ENCODE measurements at regions not wholly inside any gene's neighbourhood (a gene's known extent, or its start where the extent isn't known, plus 50 kb on each side); places are given as distances from the start of the nearest gene placed in this dataset.
"Not testable (repeated sequence)": the region's sequence is repeated elsewhere in the genome, so short reads cannot be mapped to it uniquely, and the experiment has no call there.

DNA sequence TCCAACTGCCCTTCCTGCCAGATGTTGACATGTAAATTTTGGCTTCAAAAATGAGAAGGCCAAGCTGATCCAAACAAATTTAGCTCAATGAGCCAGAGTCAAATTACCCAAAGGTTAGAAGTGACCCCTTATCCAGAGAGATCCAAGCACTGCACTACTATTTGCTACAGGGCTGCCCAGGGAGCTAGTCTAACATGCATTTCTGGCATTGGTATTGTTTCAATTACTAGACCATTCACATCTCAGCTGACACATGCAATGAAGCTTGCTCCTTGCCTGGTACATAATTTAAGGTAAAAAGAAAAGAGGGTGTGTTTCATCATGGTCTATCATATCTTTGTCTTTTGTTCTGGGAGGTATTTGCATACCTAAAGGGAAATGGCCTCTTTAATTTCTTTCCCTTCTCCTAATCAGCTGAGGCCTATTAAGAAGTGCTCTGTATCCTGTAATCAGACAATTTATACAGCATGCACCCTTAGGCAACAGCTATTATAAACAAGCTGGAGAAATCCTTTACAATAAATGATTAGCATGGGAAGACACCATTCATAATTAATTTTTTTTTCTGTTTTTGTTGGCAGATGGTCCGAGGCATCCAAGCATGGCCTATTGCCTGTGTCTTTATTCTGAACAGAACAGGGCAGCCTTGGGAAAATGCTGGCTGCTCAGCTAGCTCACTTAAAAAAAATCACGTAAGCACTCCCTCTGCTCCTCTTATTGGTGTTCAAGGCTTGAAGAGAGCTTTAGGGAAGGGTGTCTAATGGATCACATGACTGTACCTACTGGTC is 161.5 kb upstream of the SALL1 start:
- DNase-seq (ENCODE audit: low spot score), result no peak

DNA sequence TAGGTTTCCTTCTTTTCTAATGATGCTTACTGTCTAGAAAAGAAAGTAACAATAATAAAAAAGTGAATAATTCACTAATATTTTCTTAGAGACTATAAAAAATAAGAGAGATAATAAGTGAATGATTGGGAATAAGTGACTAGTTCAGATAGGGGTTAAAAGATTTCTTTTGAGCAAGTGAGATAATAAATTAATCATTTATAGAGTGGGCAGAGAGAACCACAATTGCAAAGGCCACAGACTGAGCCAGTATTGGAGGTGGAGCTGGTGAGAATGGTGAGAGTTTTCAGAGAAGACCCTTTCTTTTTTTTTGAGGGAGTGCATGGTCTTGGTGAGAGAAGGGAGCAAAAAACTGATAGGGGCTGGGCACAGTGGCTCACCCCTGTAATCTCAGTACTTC is 159.1 kb upstream of the SALL1 start:
- no peak for DNase-seq (ENCODE audit: low spot score)

DNA sequence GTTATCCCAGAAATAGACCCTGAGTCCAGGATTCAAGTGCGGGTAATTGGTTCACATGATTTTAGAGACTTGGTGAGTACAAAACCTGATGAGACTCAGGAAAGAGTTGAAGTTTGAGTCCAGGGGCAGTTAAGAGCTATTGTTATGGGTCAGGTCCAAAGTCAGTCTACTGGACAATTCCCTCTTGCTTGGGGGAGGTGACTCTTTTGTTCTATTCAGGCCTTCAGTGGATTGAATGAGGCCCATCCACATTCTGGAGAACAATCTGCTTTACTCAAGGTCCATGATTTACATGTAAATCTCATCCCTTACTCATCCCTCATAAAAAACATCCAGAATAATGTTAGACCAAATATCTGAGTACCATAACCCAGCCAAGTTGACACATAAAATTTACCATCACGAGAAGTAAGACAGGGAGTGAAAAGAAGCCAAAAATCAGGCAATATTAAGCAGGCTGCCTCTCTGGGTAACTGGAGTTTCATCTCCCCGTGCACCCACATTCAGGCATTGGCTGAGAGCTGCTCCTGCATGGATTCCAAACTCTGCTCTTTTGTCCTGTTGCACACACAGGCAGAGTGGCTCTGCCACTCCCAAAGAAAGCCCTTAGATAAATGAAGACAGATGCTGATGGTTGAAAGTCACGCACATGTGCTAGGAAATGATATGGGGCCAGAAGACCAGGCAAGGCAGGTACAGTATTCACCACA is 156.0 kb upstream of the SALL1 start:
- DNase-seq (ENCODE audit: low spot score), result peak; percentile 14

DNA sequence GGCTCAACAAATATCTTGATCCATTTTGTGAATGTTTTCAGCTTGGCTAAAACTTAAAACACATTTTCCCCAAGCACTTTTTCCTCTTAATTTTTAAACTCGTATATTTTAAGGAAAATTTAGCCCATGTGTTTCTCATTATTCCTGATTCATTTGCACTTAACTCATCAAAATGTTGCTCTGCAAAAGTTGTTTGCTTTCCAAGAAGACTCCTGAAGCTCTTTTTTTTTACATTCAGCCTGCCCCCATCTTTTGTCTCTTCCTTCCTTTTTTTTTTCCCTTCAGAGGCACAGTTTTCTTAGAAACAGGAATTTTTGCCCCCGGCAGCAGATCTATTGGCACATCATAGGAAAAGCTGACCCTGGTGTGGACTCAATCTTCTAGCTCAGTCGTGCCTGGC is 155.0 kb upstream of the SALL1 start:
- DNase-seq (ENCODE audit: low spot score), result peak; percentile 47

DNA sequence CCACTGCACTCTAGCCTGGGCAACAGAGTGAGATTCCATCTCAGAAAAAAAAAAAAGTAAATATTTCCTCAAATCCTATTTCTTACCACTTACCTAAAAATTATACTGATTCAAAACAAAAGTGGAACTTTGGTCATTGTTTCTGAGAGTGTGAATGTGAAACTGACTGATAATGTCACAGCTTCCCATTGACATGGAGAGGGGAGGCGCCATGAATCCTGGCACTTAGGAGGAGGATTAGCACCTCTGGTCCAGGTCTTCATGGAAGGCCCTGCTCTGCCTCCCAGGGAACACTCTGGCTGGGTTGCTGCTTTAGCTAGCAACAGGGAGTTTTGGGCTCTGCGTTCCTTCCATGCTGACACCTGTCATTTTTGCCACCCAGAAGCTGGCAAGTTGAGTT is 154.3 kb upstream of the SALL1 start:
- DNase-seq (ENCODE audit: low spot score), result no peak

- DNase-seq (ENCODE audit: low spot score), result no peak
Measured at GRCh38 chr16:51302042-51302441, 151.0 kb upstream of the SALL1 start.

GRCh38 chr16:51298800-51299199 is 147.7 kb upstream of the SALL1 start:
- no peak for DNase-seq (ENCODE audit: low spot score)

DNA sequence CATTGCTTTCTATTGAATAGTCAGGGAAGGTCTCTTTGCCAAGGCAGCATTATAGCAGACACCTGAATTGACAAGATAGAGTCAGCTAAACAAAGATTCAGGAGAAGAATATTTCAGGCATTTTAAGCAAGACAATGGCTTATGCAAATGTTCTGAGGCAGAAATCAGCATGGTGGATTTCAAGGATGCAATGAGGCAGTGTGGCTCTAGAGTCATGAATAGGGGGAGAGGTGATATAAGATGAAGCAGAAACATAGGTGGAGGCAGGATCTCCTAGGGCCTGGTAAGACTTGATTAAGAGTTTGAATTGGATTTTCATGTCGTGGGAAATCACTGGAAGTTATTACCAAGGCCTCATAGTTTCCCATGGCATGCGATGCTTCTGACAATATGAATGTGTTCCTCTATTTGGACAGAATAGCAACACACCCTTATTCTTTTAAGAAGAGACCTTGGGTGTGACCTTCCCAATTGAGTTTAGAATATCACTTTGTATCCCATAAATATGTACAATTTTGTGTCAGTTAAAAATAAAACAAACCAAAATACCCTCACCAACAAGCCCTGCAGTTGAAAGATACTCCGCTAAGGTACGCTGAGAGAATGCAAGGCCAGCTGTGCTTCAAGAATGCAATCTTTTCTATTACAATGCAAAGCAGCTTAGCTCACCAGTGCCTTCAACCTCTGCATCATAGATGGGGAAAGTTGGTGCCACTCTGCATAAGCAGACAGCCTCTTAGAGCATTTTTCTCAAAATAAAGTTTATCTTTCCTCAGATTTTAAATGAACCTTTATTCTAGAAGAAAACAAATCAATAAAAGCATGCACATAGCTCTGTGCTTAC is 139.6 kb upstream of the SALL1 start:
- no peak for DNase-seq (ENCODE audit: low spot score)

DNA sequence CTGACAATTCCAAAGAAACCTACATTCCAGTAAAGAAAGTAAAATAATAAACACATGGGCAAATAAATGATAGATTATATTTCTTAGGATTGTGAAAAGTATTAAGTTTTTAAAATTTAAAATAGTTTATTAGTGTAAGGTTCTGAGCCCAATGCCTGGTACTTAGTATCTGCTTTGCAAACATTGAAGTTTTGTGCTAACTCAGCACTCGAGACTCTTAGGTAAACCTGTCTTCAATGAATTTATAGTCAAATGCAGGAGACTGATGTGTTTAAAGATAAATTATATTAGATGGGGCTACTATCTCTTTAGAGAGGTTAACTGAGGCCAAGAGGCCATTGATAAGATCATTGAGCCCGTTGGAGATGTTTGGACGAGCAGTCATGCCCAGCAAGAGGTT is 138.3 kb upstream of the SALL1 start:
- no peak for DNase-seq (ENCODE audit: low spot score)

GRCh38 chr16:51287121-51287755 is 136.2 kb upstream of the SALL1 start:
- DNase-seq (ENCODE audit: low spot score), result no peak

DNA sequence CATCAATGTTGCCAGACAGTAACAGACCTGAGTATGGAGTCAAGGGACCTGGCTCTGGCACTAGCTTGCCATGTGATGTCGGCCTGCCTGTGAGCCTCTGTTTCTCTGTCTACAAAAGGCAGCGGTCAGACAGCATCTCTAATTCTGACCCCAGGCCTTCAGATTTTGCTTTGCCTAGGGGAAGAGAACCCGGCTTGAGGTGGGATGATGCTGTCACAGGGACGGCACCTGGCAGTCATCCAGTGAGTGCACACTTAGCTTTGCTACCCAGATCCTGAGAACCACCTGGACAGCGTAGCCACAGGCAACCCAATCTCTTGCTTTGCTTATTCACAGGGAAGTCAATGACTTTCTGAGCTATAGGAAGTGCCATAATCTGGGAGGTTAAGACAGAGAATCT is 135.2 kb upstream of the SALL1 start:
- DNase-seq (ENCODE audit: low spot score), result no peak

DNA sequence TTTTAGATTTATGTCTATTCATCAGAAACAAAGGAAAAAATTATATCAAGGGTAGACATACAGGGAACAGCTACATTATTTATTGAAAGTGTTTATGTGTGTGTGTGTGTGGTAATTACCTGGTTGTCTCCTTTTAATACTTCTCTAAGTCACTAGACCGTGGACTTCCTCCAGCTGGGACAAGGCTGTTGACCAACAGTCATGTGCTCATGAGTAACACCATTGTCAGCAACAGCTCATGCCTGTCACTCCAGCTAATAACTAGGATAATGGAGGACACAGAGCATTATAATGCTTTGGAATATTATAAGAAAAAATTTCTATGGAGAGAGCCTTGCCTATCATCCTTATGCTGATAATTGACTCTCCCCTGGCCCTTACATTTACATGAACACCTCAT is 125.3 kb upstream of the SALL1 start:
- peak; percentile 36 for DNase-seq (ENCODE audit: low spot score)

GRCh38 chr16:51272420-51272819 is 121.3 kb upstream of the SALL1 start:
- no peak for DNase-seq (ENCODE audit: low spot score)

GRCh38 chr16:51271156-51271701 is 120.2 kb upstream of the SALL1 start:
- no peak for DNase-seq (ENCODE audit: low spot score)

GRCh38 chr16:51268237-51268636 is 117.2 kb upstream of the SALL1 start:
- no peak for DNase-seq (ENCODE audit: low spot score)

- no peak for DNase-seq (ENCODE audit: low spot score)
Measured at GRCh38 chr16:51267681-51268080, 116.6 kb upstream of the SALL1 start.

DNA sequence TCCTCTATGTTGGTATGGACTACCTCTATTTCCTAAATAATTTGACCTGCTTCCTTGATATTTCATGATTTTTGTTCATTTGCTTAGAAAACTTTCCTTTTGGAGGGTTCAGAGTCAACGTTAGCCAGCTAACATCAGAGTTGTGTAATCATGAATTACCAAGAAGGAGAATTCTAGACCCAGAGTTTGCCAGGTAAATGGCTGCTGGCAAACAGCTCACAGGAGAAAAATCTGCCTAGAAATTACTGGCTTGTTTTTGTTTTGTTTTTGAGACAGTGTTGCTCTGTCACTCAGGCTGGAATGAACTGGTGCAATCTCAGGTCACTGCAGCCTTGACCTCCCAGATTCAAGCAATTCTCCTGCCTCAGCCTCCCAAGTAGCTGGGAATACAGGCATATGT is 111.4 kb upstream of the SALL1 start:
- DNase-seq (ENCODE audit: low spot score), result no peak

- no peak for DNase-seq (ENCODE audit: low spot score)
Measured at GRCh38 chr16:51261919-51262318, 110.8 kb upstream of the SALL1 start.

- no peak for DNase-seq (ENCODE audit: low spot score)
Measured at GRCh38 chr16:51255349-51255972, 104.4 kb upstream of the SALL1 start.

DNA sequence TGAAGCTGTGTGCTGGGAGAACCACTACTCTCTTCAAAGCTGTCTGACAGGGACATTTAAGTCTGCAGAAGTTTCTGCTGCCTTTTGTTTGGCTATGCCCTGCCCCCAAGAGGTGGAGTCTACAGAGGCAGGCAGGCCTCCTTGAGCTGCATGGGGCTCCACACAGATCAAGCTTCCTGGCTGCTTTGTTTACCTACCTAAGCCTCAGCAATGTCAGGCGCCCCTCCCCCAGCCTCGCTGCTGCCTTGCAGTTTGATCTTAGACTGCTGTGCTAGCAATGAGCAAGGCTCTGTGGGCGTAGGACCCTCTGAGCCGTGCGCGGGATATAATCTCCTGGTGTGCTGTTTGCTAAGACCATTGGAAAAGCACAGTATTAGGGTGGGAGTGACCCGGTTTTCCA is 103.3 kb upstream of the SALL1 start:
- DNase-seq (ENCODE audit: low spot score), result not testable (repeated sequence)

DNA sequence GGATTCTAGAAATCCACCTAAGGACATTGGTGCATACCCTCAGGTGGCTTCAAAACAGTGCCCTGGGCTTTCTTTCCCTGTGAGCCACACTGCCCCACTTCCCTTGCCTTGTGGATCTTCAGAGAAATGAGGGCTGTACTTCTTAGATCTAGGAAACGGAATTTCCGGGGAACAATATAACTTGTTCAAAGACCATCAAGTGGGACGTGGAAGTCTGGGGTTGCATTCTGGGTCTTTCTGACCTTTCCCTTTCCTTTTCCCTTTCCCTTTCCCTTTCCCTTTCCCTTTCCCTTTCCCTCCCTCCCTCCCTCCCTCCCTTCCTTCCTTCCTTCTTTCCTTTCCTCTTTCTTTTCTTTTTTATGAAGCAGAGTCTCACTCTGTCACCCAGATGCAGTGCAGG is 97.1 kb upstream of the SALL1 start:
- no peak for DNase-seq (ENCODE audit: low spot score)

- DNase-seq (ENCODE audit: low spot score), result no peak
Measured at GRCh38 chr16:51245658-51245995, 94.6 kb upstream of the SALL1 start.
